ENCODE measurements at regions not wholly inside any gene's neighbourhood (a gene's known extent, or its start where the extent isn't known, plus 50 kb on each side); places are given as distances from the start of the nearest gene placed in this dataset.

DNA sequence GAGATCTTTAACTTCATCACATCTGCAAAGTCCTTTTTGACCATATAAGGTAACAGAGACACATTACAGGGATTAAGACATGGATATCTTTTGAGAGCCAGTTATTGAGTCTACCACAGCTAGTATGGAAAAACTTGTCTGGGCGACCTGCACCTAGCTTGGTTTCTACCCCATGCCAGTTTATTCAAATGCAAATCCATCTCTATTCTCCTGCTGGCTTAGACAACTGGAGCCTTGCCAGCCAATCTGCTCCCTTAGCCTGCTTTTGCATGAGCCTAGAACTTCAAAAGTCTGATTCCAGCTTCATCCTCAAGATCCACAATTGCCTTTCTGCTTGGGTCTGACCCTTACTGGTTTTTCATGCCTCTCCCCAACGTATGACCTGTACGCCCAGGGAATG, 212.0 kb upstream of the AFF2 start:
- TF ChIP-seq POLR2AphosphoS5 (IDR thresholded peaks at IDR 0.05): no peak
- TF ChIP-seq, protein P1, sequence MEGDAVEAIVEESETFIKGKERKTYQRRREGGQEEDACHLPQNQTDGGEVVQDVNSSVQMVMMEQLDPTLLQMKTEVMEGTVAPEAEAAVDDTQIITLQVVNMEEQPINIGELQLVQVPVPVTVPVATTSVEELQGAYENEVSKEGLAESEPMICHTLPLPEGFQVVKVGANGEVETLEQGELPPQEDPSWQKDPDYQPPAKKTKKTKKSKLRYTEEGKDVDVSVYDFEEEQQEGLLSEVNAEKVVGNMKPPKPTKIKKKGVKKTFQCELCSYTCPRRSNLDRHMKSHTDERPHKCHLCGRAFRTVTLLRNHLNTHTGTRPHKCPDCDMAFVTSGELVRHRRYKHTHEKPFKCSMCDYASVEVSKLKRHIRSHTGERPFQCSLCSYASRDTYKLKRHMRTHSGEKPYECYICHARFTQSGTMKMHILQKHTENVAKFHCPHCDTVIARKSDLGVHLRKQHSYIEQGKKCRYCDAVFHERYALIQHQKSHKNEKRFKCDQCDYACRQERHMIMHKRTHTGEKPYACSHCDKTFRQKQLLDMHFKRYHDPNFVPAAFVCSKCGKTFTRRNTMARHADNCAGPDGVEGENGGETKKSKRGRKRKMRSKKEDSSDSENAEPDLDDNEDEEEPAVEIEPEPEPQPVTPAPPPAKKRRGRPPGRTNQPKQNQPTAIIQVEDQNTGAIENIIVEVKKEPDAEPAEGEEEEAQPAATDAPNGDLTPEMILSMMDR (IDR thresholded peaks at IDR 0.05): no peak
- TF ChIP-seq POLR2A (IDR thresholded peaks at IDR 0.05): no peak
